ENCODE measurements at regions not wholly inside any gene's neighbourhood (a gene's known extent, or its start where the extent isn't known, plus 50 kb on each side); places are given as distances from the start of the nearest gene placed in this dataset.

- Histone ChIP-seq H3K9me3 (replicated peaks; ENCODE audit: control insufficient read depth, insufficient read depth, low read length) (no peaks in the 10 kb centered on the region), H3K4me1 (ENCODE audit: control insufficient read depth, insufficient read depth, low read length) (no peaks in the 10 kb centered on the region), H2AFZ (ENCODE audit: control insufficient read depth, low read depth, low read length) (no peak overlapping the region), H3K9ac (ENCODE audit: control insufficient read depth, insufficient read depth, low read length) (no peak overlapping the region), H3K4me3 (no peak overlapping the region), H3K4me2 (ENCODE audit: control insufficient read depth, insufficient read depth) (no peak overlapping the region), H4K20me1 (ENCODE audit: control insufficient read depth, insufficient read depth) (no peaks in the 10 kb centered on the region), H3K27me3 (replicated peaks in 1 of 2; ENCODE audit: control insufficient read depth in 2 of 2, insufficient read depth in 2 of 2, low read length in 1 of 2) (no peaks in the 10 kb centered on the region), H3K27ac (ENCODE audit: control insufficient read depth, insufficient read depth) (no peak overlapping the region), H3K36me3 (ENCODE audit: control insufficient read depth in 2 of 2, insufficient read depth in 2 of 2, low read length in 1 of 2) (no peaks in the 10 kb centered on the region), H3K79me2 (ENCODE audit: control insufficient read depth, insufficient read depth, low read length) (no peaks in the 10 kb centered on the region)
- CTCF ChIA-PET, result interaction anchor here (1.2 kb wide), 1 partner anchor 529 kb away, joined by 3 read pairs; no protein-coding TSS in a partner anchor
- POLR2A ChIA-PET, result no interaction called here
- in situ Hi-C loops (cut with MboI), result loop anchor here (25.0 kb wide), 1 partner anchor 875 kb away; no protein-coding TSS in a partner anchor
- no TSS peak for BruUV-seq (replicated peaks)
- ATAC-seq, result no peak
- RAD21 ChIA-PET (ENCODE audit: unreplicated experiment), result no interaction called here
- no peak for TF ChIP-seq RFX5 (IDR thresholded peaks at IDR 0.05; ENCODE audit: low read depth, low read length)
- no peak for TF ChIP-seq CUX1 (IDR thresholded peaks at IDR 0.05; ENCODE audit: insufficient replicate concordance, low read depth, low read length)
- no peak for TF ChIP-seq FOXM1 (IDR thresholded peaks at IDR 0.05; ENCODE audit: low read depth, low read length)
- TF ChIP-seq MYC (IDR thresholded peaks at IDR 0.05; ENCODE audit: insufficient read depth, insufficient read length, insufficient replicate concordance, low read length, severe bottlenecking), result no peak
- TF ChIP-seq SUZ12 (IDR thresholded peaks at IDR 0.05; ENCODE audit: unreplicated experiment), result no peak
- TF ChIP-seq SMC3 (IDR thresholded peaks at IDR 0.05; ENCODE audit: borderline replicate concordance, low read length), result no peak
- TF ChIP-seq CEBPB (IDR thresholded peaks at IDR 0.05; ENCODE audit: borderline replicate concordance in 1 of 2, low read depth in 2 of 2, low read length in 2 of 2), result no peak
- TF ChIP-seq ZNF274 (IDR thresholded peaks at IDR 0.05; ENCODE audit: insufficient read depth, insufficient read length), result no peak
- TF ChIP-seq JUNB (IDR thresholded peaks at IDR 0.05), result no peak
- TF ChIP-seq EP300 (IDR thresholded peaks at IDR 0.05; ENCODE audit: borderline replicate concordance in 1 of 2, control insufficient read depth in 1 of 2, low read depth in 2 of 2, low read length in 2 of 2), result no peak
- TF ChIP-seq RAD51 (IDR thresholded peaks at IDR 0.05), result no peak
- no peak for DNase-seq (ENCODE audit: low read depth, low spot score)
- intact Hi-C loops (cut with micrococcal nuclease; ENCODE audit: unreplicated experiment), result loop anchor here (2.0 to 5.0 kb wide), 2 partner anchors 203 to 530 kb away; no protein-coding TSS in a partner anchor
- SMC1A ChIA-PET (ENCODE audit: uncharacterized antibody, unreplicated experiment), result interaction anchor here (1.5 kb wide), 1 partner anchor 528 kb away, joined by 5 read pairs; no protein-coding TSS in a partner anchor
- 23% methylated on average over 2 of the region's 2 CpGs for WGBS (ENCODE audit: insufficient coverage, insufficient replicate concordance, low lambda C conversion rate, missing lambda C conversion rate)
- FAIRE-seq, result no peak
Observed at GRCh38 chr4:96037705-96038104, 197.8 kb downstream of the PDHA2 start.

All from GM12878 (cell line).